HCT116 (cell line): ENCODE measurements at regions not wholly inside any gene's neighbourhood (a gene's known extent, or its start where the extent isn't known, plus 50 kb on each side); places are given as distances from the start of the nearest gene placed in this dataset.

ENCODE experiments used
- ATAC-seq: fragments of 200-7000 bp; cut with Tn5 transposase; 2 replicates; pipeline ENCODE4 v1.9.1; 2020; ENCODE audit warnings: mild to moderate bottlenecking, moderate library complexity
- BruUV-seq: library from RNA; stranded (reverse); fragments of 400-500 nt; replicated peaks from 2 replicates; lab custom pipeline; 2021; lab: Mats Ljungman, UMichigan
- CTCF ChIA-PET: fragments of 300-600 bp; sonication (Branson Sonifier 250); formaldehyde crosslinking; loops from one replicate; lab custom pipeline; 2021; ENCODE audit warnings: antibody characterized with exemption; lab: Charles Lee
- POLR2A ChIA-PET: fragments of 300-600, 350-600 bp; sonication (Branson Sonifier 250); formaldehyde crosslinking; loops from one replicate; lab custom pipeline; 2021; ENCODE audit warnings: antibody characterized with exemption; lab: Charles Lee
- RAD21 ChIA-PET, 2 experiments: fragments of 300-600 bp; sonication (Branson Sonifier 250); formaldehyde crosslinking; loops; one replicate each; lab custom pipeline; 2023; ENCODE audit warnings: low total read pairs in 2 of 2; ENCODE audit not compliant: uncharacterized antibody in 2 of 2, unreplicated experiment in 2 of 2, low non-redundant PET in 1 of 2; lab: Charles Lee
- DNase-seq: peaks from one replicate; pipeline ENCODE4 v3.0.0-alpha.2; 2010; ENCODE audit warnings: low read depth, low spot score
- H2AFZ ChIP-seq: fragments of 200-600 bp; shearing (Covaris generic), sonication (generic); 2 replicates; pipeline ENCODE4 v1.6.1; 2017; ENCODE audit warnings: low read depth, mixed run types, mixed read lengths, antibody characterized with exemption, low read length; ENCODE audit not compliant: poor library complexity, severe bottlenecking
- H3K27ac ChIP-seq: 2 replicates; pipeline ENCODE4 v1.5.1; 2012; ENCODE audit warnings: low read depth, low read length
- H3K27me3 ChIP-seq: fragments of 200-600 bp; sonication (generic); 2 replicates; pipeline ENCODE4 v1.6.1; 2016; ENCODE audit warnings: mixed run types, low read length, mixed read lengths; ENCODE audit not compliant: insufficient read depth
- H3K36me3 ChIP-seq, 2 experiments: fragments of 200-500 bp in 1 of 2; fragments of 200-600 bp in 1 of 2; sonication (Bioruptor generic) in 1 of 2; sonication (generic) in 1 of 2; 2 replicates each; pipeline versions ENCODE4 v1.5.1 to v1.6.1; 2014 to 2016; ENCODE audit warnings: low read length in 2 of 2, inconsistent platforms in 1 of 2, mixed read lengths in 1 of 2, mixed run types in 1 of 2; ENCODE audit not compliant: insufficient read depth in 2 of 2, control insufficient read depth in 1 of 2
- H3K4me1 ChIP-seq, 2 experiments: fragments of 200-600 bp in 1 of 2; sonication (generic) in 1 of 2; 2 replicates each; pipeline versions ENCODE4 v1.5.1 to v1.6.1; 2012 to 2017; ENCODE audit warnings: low read length in 2 of 2, inconsistent platforms in 1 of 2, mild to moderate bottlenecking in 1 of 2, mixed read lengths in 1 of 2, mixed run types in 1 of 2, moderate library complexity in 1 of 2; ENCODE audit not compliant: insufficient read depth in 2 of 2, control insufficient read depth in 1 of 2
- H3K4me2 ChIP-seq: fragments of 200-600 bp; sonication (generic); 2 replicates; pipeline ENCODE4 v1.6.1; 2017; ENCODE audit warnings: mixed run types, low read length, mixed read lengths
- H3K4me3 ChIP-seq, 2 experiments: fragments of 200-600 bp in 1 of 2; sonication (generic) in 1 of 2; replicated peaks in 1 of 2; 2 replicates each; pipeline ENCODE4 v1.5.1; 2011 to 2016; ENCODE audit warnings: low read length in 2 of 2, control low read depth in 1 of 2, low read depth in 1 of 2, mild to moderate bottlenecking in 1 of 2, mixed read lengths in 1 of 2, mixed run types in 1 of 2
- H3K79me2 ChIP-seq: fragments of 200-600 bp; sonication (generic); 2 replicates; pipeline ENCODE4 v1.6.1; 2017; ENCODE audit warnings: mild to moderate bottlenecking, mixed run types, low read length, moderate library complexity, mixed read lengths; ENCODE audit not compliant: insufficient read depth
- H3K9ac ChIP-seq: fragments of 200-600 bp; sonication (generic); 2 replicates; pipeline ENCODE4 v1.6.1; 2016; ENCODE audit warnings: low read length, mixed read lengths
- H3K9me2 ChIP-seq: fragments of 200-600 bp; sonication (generic), shearing (Covaris generic); 2 replicates; pipeline ENCODE4 v1.6.1; 2017; ENCODE audit warnings: mixed run types, mild to moderate bottlenecking, moderate library complexity; ENCODE audit not compliant: insufficient read depth
- H3K9me3 ChIP-seq, 2 experiments: fragments of 200-500 bp in 1 of 2; fragments of 200-600 bp in 1 of 2; sonication (Bioruptor generic) in 1 of 2; sonication (generic) in 1 of 2; 2 replicates each; pipeline ENCODE4 v1.6.1; 2014 to 2017; ENCODE audit warnings: low read length in 2 of 2, mixed read lengths in 2 of 2, inconsistent platforms in 1 of 2, low read depth in 1 of 2, mild to moderate bottlenecking in 1 of 2, mixed run types in 1 of 2, moderate library complexity in 1 of 2; ENCODE audit not compliant: control insufficient read depth in 1 of 2, insufficient read depth in 1 of 2
- H4K20me1 ChIP-seq: fragments of 200-600 bp; sonication (generic), shearing (Covaris generic); 2 replicates; pipeline ENCODE4 v1.6.1; 2017; ENCODE audit warnings: mixed run types, mild to moderate bottlenecking, moderate library complexity; ENCODE audit not compliant: insufficient read depth
- CEBPB ChIP-seq: IDR thresholded peaks from 2 replicates; pipeline ENCODE4 v1.6.1; 2012; ENCODE audit warnings: low read depth
- ELF1 ChIP-seq: IDR thresholded peaks from 2 replicates; pipeline ENCODE4 v1.6.1; 2012; ENCODE audit warnings: low read depth, borderline replicate concordance
- JUND ChIP-seq: IDR thresholded peaks from 2 replicates; pipeline ENCODE4 v1.6.1; 2012
- MAX ChIP-seq: IDR thresholded peaks from 2 replicates; pipeline ENCODE4 v1.6.1; 2012
- POLR2A ChIP-seq: IDR thresholded peaks from 2 replicates; pipeline ENCODE4 v1.7.0; 2011; ENCODE audit warnings: borderline replicate concordance; ENCODE audit not compliant: insufficient read depth, insufficient read length; ENCODE audit errors: extremely low read depth
- POLR2AphosphoS5 ChIP-seq: IDR thresholded peaks from 2 replicates; pipeline ENCODE4 v1.6.1; 2011; ENCODE audit warnings: mild to moderate bottlenecking, low read depth, low read length, moderate library complexity
- REST ChIP-seq: IDR thresholded peaks from 2 replicates; pipeline ENCODE4 v1.6.1; 2012; ENCODE audit warnings: low read depth
- intact Hi-C: fragments of 100-400 bp; cut with micrococcal nuclease; formaldehyde crosslinking; loops from 2 replicates; pipeline ENCODE4 v1.10.0; 2022
- TF ChIP-seq, protein P1 (sequence below): IDR thresholded peaks from 2 replicates; pipeline ENCODE4 v1.6.1; 2012

GRCh38 chr12:87141091-87141490, 884.9 kb upstream of the MGAT4C start:
- POLR2A ChIA-PET, result interaction anchor here (0.8 kb wide), 1 partner anchor 1579 kb away, joined by 3 read pairs; no protein-coding TSS in a partner anchor
- H3K27ac ChIP-seq, result no peak overlapping the region
- TF ChIP-seq ELF1 (no peak), REST (no peak), POLR2A (no peak), MAX (no peak), CEBPB (no peak), POLR2AphosphoS5 (no peak), JUND (no peak)
- TF ChIP-seq, protein P1, sequence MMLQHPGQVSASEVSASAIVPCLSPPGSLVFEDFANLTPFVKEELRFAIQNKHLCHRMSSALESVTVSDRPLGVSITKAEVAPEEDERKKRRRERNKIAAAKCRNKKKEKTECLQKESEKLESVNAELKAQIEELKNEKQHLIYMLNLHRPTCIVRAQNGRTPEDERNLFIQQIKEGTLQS, result no peak
- TF ChIP-seq, all 23 proteins: peak for 0
- H4K20me1 ChIP-seq, result no peaks in the 10 kb centered on the region
- no peaks in the 10 kb centered on the region for H3K36me3 ChIP-seq
- no peaks in the 10 kb centered on the region for H3K9me3 ChIP-seq
- no peak for ATAC-seq
- no peaks in the 10 kb centered on the region for H3K79me2 ChIP-seq
- H3K4me2 ChIP-seq, result no peak overlapping the region
- no peak for DNase-seq
- H3K4me1 ChIP-seq, result no peaks in the 10 kb centered on the region
- peaks cover 3% of the 10 kb centered on the region; the same call in 1 of the 2 replicates for H3K9me2 ChIP-seq
- no peak overlapping the region for H3K9ac ChIP-seq
- H3K4me3 ChIP-seq, result no peak overlapping the region
- peak overlapping the region; percentile 16 for H2AFZ ChIP-seq
- RAD21 ChIA-PET, result no interaction called here
- CTCF ChIA-PET, result no interaction called here
- intact Hi-C loops, result no loop called here
- no peaks in the 10 kb centered on the region for H3K27me3 ChIP-seq
- no TSS peak for BruUV-seq
